BE2C (cell line): ENCODE measurements at regions not wholly inside any gene's neighbourhood (a gene's known extent, or its start where the extent isn't known, plus 50 kb on each side); places are given as distances from the start of the nearest gene placed in this dataset.

Source experiments
- DNase-seq: peaks from one replicate; pipeline ENCODE4 v3.0.0-alpha.2; 2020
- H3K27me3 ChIP-seq: fragments of 250-450 bp; sonication (Bioruptor Pico); 2 replicates; pipeline ENCODE4 v1.5.1; 2020; ENCODE audit warnings: mild to moderate bottlenecking
- H3K36me3 ChIP-seq: fragments of 250-450 bp; sonication (Bioruptor Pico); 2 replicates; pipeline ENCODE4 v1.5.1; 2020; ENCODE audit warnings: mild to moderate bottlenecking
- H3K4me1 ChIP-seq: fragments of 250-450 bp; sonication (Bioruptor Pico); 2 replicates; pipeline ENCODE4 v1.5.1; 2020
- H3K4me3 ChIP-seq: 2 replicates; pipeline ENCODE4 v1.5.1; 2011; ENCODE audit warnings: low read depth, low read length
- H3K9me3 ChIP-seq: fragments of 250-450 bp; sonication (Bioruptor Pico); 2 replicates; pipeline ENCODE4 v1.5.1; 2020
- CTCF ChIP-seq: IDR thresholded peaks from 2 replicates; pipeline ENCODE4 v1.5.1; 2012; ENCODE audit warnings: mild to moderate bottlenecking, low read depth, low read length

DNA sequence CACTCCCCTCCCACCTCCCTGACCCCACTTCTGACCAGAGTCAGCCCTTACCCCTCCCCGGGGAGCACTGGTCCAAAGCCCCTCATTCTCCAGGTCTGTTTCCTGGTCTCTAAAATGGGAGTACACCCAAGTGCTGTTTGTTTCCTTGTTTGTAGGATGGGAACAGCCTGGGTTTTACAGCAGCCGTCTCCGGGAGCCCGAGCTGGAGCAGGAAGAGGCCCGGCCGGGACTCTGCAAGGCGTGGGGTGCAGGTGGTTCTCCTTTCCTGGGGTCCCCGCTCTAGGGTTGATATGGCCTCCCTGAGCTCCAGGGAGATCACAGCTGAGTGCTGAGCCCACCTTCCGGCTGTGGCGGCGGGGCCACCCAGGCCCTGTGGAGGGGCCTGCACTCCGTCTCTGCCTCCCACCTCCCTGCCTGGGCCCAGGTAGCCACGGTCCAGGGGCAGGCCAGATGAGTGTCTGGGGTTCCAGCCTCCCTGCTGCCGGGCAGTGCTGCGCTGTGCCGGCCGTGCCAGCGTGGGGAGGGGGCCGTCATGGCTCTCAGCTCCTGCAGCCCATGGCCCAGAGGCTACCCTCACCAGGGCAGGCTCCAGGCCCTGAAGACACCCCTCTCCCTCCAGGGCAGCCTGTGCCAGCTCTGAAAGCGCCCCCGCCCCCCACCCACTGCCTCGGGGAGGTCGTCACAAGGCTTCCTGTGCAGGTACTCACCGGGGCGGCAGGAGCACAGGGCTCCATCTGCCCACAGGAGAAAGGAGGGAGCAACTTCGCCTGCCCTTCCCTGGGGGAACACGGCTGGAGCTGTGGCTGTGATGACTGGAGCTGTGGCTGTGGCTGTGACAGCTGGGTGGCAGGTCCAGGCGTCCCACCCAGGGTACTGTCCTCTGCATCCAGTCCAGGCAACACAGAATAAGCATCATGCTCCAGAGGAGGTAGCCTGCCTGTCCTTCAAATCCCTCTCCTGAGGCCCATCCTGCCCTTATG, 98.8 kb downstream of the ADRA2C start:
- H3K36me3 ChIP-seq, result no peaks in the 10 kb centered on the region
- H3K4me3 ChIP-seq, result no peak overlapping the region
- no peaks in the 10 kb centered on the region for H3K4me1 ChIP-seq
- no peak for TF ChIP-seq CTCF
- no peak for DNase-seq
- H3K27me3 ChIP-seq, result no peaks in the 10 kb centered on the region
- no peaks in the 10 kb centered on the region; the same call in 1 of the 2 replicates for H3K9me3 ChIP-seq

DNA sequence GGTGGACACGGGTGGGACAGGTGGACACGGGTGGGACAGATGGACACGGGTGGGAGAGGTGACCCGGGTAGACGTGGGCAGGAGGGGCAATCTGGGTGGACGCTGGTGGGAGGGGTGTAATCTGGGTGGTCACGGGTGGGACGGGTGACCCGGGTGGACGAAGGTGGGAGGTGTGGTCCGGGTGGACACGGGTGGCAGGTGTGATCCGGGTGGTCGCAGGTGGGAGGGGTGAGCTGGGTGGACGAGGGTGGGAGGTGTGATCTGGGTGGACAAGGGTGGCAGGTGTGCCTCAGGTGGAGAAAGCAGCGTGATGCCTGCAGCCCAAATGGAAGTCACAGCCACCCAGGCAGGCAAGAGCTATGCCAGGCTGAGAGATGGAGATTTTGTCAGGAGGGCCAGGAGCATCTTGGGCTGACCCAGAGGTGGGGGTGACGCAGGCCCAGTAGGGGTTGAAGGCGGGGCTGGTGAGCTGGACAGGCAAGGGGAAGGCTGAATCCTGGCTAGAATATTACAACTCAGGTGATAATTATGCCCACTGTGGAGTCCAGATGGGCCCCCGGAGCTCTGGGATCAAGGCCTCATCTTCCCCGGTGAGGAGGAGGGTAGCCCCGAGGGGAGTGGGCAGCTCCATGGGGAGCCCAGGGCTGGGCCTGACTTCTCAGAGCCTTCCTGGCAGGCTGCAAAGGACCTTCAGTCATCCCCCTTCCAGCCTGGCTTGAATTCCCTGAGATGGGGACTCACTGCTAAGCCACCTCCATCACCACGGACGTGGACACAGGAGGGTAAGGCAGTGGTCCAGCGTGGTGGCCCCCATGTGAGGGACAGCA, 100.0 kb downstream of the ADRA2C start:
- H3K36me3 ChIP-seq, result no peaks in the 10 kb centered on the region
- no peak overlapping the region for H3K4me3 ChIP-seq
- no peak for TF ChIP-seq CTCF
- H3K27me3 ChIP-seq, result no peaks in the 10 kb centered on the region
- no peak for DNase-seq
- H3K4me1 ChIP-seq, result no peaks in the 10 kb centered on the region; the same call in 1 of the 2 replicates
- H3K9me3 ChIP-seq, result no peaks in the 10 kb centered on the region; the same call in 1 of the 2 replicates

DNA sequence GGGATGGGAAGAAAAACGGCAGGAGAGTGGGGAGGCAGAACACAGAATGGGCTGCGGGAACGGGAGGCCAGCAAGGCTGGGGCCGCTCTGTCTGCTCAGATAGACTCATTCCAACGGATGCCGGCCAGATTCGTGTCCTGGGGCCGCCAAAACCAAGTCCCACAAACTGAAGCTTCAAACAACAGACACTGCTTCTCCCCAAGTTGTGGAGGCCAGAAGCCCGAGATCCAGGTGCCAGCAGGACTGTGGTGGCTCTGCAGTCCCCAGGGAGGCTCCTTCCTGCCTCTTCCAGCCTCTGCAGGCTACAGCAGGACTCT, 100.6 kb downstream of the ADRA2C start:
- H3K27me3 ChIP-seq, result no peaks in the 10 kb centered on the region

DNA sequence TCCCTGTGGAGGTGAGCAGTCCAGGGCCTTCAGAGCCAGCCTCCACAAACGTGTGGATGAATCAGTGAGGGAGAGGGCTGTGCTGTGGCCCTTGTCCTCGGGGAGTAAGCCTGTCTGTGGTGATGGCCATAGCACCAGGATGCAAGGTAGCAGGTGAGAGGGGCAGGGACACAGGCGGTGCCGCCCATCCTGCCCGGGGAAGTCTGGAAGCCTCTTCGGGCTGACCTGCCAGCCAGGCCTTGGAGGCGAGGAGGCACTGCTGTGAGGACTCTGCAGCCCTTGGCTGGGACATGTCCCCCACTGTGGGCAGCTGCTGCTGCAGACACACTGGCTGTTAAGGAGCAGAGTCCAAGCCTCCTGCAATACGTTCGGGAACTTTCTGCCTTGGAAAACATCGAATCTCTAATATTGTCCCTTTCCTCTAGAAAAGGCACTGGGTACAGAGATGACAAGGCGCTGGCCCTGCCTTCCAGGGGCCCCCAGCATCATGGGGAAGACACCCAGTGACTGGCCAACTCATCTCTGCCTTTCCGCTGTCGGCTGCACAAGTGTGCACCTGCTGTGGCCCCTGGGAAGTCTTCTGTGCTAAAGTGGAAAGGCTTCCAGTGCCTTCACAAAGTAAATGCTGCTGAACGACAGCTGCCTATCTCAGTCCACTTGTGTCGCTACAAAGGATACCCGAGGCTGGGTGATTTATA, 101.4 kb downstream of the ADRA2C start:
- TF ChIP-seq CTCF, result no peak
- H3K9me3 ChIP-seq, result no peaks in the 10 kb centered on the region; the same call in 1 of the 2 replicates
- no peaks in the 10 kb centered on the region for H3K27me3 ChIP-seq
- H3K4me1 ChIP-seq, result no peaks in the 10 kb centered on the region; the same call in 1 of the 2 replicates
- no peaks in the 10 kb centered on the region for H3K36me3 ChIP-seq
- no peak overlapping the region for H3K4me3 ChIP-seq
- DNase-seq, result no peak

More for the DNA sequence above, 100.6 kb downstream of the ADRA2C start:
- Histone ChIP-seq H3K36me3 (no peaks in the 10 kb centered on the region), H3K4me3 (no peak overlapping the region), H3K4me1 (no peaks in the 10 kb centered on the region; the same call in 1 of the 2 replicates), H3K9me3 (no peaks in the 10 kb centered on the region; the same call in 1 of the 2 replicates)
- no peak for DNase-seq
- no peak for TF ChIP-seq CTCF

DNA sequence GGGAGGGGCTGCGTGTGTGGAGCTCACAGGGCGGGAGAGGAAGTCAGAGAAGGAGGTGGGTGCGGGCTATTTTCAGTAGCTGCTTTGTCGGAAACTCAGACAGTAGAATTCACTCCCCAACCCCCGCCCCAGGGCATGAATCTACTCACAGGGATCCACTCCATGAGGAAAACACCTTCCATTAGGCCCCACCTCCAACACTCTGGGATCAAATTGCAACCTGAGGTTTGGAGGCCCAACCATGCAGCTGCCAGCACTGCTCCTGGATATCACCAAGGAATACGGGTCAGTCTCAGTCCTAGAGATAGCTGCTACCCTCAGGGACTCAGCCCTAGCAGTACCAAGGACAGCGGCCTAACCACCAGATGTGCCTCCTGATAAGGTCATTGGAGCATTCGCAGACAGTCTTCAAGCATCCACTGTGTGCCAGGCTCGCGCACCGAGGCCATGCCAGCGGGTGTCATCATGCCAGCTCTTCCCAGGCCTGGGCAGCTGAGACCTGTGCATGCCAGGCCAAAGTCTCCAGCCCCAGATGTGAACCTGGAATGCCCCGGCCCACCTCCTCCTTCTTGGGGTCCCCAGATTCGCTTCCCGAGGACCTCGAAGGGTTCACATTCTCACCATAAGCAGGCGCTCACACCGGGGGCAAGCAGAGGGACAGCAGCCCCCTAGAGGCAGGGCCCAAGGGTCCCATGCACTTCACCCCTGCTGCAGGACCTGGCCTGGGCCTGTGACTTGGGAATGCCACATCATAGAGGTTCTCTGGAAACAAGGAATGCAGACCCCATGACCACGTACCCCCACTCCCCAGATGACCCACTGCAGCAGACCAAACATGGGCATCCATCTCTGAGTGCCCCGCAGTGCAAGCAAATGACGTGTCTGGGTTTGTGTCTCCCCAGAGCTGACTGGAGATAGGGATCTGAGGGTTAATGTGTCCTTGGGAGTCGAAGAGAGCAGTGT, 102.3 kb downstream of the ADRA2C start:
- H3K9me3 ChIP-seq, result no peaks in the 10 kb centered on the region; the same call in 1 of the 2 replicates
- no peak for DNase-seq
- no peaks in the 10 kb centered on the region for H3K27me3 ChIP-seq
- H3K4me1 ChIP-seq, result no peaks in the 10 kb centered on the region; the same call in 1 of the 2 replicates
- TF ChIP-seq CTCF, result no peak
- no peaks in the 10 kb centered on the region for H3K36me3 ChIP-seq
- H3K4me3 ChIP-seq, result no peak overlapping the region
